WTC11 (cell line): ENCODE measurements at regions not wholly inside any gene's neighbourhood (a gene's known extent, or its start where the extent isn't known, plus 50 kb on each side); places are given as distances from the start of the nearest gene placed in this dataset.

Source experiments
- ATAC-seq: fragments of 200-7000 bp; cut with Tn5 transposase; 2 replicates; pipeline ENCODE4 v1.10.0; 2021; ENCODE audit warnings: mild to moderate bottlenecking, moderate library complexity
- CTCF ChIA-PET: fragments of 300-600 bp; sonication (Branson Sonifier 250); formaldehyde crosslinking; loops from one replicate; lab custom pipeline; 2021; ENCODE audit warnings: antibody characterized with exemption; lab: Charles Lee
- POLR2A ChIA-PET: fragments of 350-600 bp; sonication (Branson Sonifier 250); formaldehyde crosslinking; loops from one replicate; lab custom pipeline; 2021; ENCODE audit warnings: antibody characterized with exemption; lab: Charles Lee
- DNase-seq: peaks from one replicate; pipeline ENCODE4 v3.0.0; 2021; ENCODE audit warnings: low spot score
- H3K27ac Mint-ChIP-seq: 2 replicates; pipeline ENCODE4 v1.8.0; 2021; ENCODE audit warnings: mixed read lengths
- H3K27me3 Mint-ChIP-seq: 2 replicates; pipeline ENCODE4 v1.8.0; 2021; ENCODE audit warnings: low read depth, mild to moderate bottlenecking, moderate library complexity, mixed read lengths
- H3K36me3 Mint-ChIP-seq: 2 replicates; pipeline ENCODE4 v1.8.0; 2021; ENCODE audit warnings: mixed read lengths
- H3K4me1 Mint-ChIP-seq: 2 replicates; pipeline ENCODE4 v1.8.0; 2022; ENCODE audit warnings: mixed read lengths
- H3K4me3 Mint-ChIP-seq: 2 replicates; pipeline ENCODE4 v1.8.0; 2021; ENCODE audit warnings: mild to moderate bottlenecking, moderate library complexity, mixed read lengths
- H3K9me3 Mint-ChIP-seq: 2 replicates; pipeline ENCODE4 v1.8.0; 2021; ENCODE audit warnings: mixed read lengths
- ATF3 ChIP-seq: sonication (generic); formaldehyde crosslinking; conservative IDR thresholded peaks from 2 replicates; pipeline ENCODE4 v1.8.1; 2022; ENCODE audit warnings: mild to moderate bottlenecking, missing genetic modification reagents
- CREB1 ChIP-seq: sonication (generic); formaldehyde crosslinking; IDR thresholded peaks from 2 replicates; pipeline ENCODE4 v1.8.0; 2023; ENCODE audit warnings: mild to moderate bottlenecking, missing genetic modification reagents
- E2F4 ChIP-seq: sonication (generic); formaldehyde crosslinking; IDR thresholded peaks from 2 replicates; pipeline ENCODE4 v1.8.1; 2022; ENCODE audit warnings: low read depth, mild to moderate bottlenecking, moderate library complexity, missing genetic modification reagents, borderline replicate concordance
- FOXK1 ChIP-seq: sonication (generic); formaldehyde crosslinking; IDR thresholded peaks from 2 replicates; pipeline ENCODE4 v1.8.0; 2022; ENCODE audit warnings: mild to moderate bottlenecking, moderate library complexity, missing genetic modification reagents
- IRF2 ChIP-seq: sonication (generic); formaldehyde crosslinking; IDR thresholded peaks from 2 replicates; pipeline ENCODE4 v1.8.0; 2022; ENCODE audit warnings: low read depth, missing genetic modification reagents, borderline replicate concordance
- KAT7 ChIP-seq: sonication (generic); formaldehyde crosslinking; IDR thresholded peaks from 2 replicates; pipeline ENCODE4 v1.8.1; 2023; ENCODE audit warnings: missing genetic modification reagents, mild to moderate bottlenecking, borderline replicate concordance
- NFYB ChIP-seq: sonication (generic); formaldehyde crosslinking; conservative IDR thresholded peaks from 2 replicates; pipeline ENCODE4 v1.8.0; 2022; ENCODE audit warnings: low read depth, missing genetic modification reagents
- NR1H2 ChIP-seq: sonication (generic); formaldehyde crosslinking; IDR thresholded peaks from 2 replicates; pipeline ENCODE4 v1.9.0; 2021; ENCODE audit warnings: mild to moderate bottlenecking, moderate library complexity, missing genetic modification reagents
- PRDM15 ChIP-seq: sonication (generic); formaldehyde crosslinking; IDR thresholded peaks from 2 replicates; pipeline ENCODE4 v1.8.0; 2022; ENCODE audit warnings: missing genetic modification reagents
- PRRX2 ChIP-seq: fragments of 250-450 bp; sonication (Bioruptor Pico); IDR thresholded peaks from 2 replicates; pipeline ENCODE4 v1.8.0; 2021; ENCODE audit warnings: mild to moderate bottlenecking
- SMAD3 ChIP-seq: sonication (generic); formaldehyde crosslinking; IDR thresholded peaks from 2 replicates; pipeline ENCODE4 v1.8.0; 2022; ENCODE audit warnings: missing genetic modification reagents, mild to moderate bottlenecking, borderline replicate concordance
- TCF7 ChIP-seq: sonication (generic); formaldehyde crosslinking; IDR thresholded peaks from 2 replicates; pipeline ENCODE4 v1.8.0; 2022; ENCODE audit warnings: mild to moderate bottlenecking, low read depth, missing genetic modification reagents, moderate library complexity
- TEAD1 ChIP-seq: sonication (generic); formaldehyde crosslinking; IDR thresholded peaks from 2 replicates; pipeline ENCODE4 v1.8.0; 2022; ENCODE audit warnings: mild to moderate bottlenecking, missing genetic modification reagents
- TEAD4 ChIP-seq: sonication (generic); formaldehyde crosslinking; IDR thresholded peaks from 2 replicates; pipeline ENCODE4 v1.8.0; 2022; ENCODE audit warnings: mild to moderate bottlenecking, missing genetic modification reagents
- ZNF263 ChIP-seq: sonication (generic); formaldehyde crosslinking; IDR thresholded peaks from 2 replicates; pipeline ENCODE4 v1.8.1; 2022; ENCODE audit warnings: low read depth, mild to moderate bottlenecking, moderate library complexity, missing genetic modification reagents
- ZNF281 ChIP-seq: sonication (generic); formaldehyde crosslinking; IDR thresholded peaks from 2 replicates; pipeline ENCODE4 v1.8.0; 2023; ENCODE audit warnings: mild to moderate bottlenecking, missing genetic modification reagents
- ZNF416 ChIP-seq: fragments of 250-450 bp; sonication (Bioruptor Pico); IDR thresholded peaks from 2 replicates; pipeline ENCODE4 v1.9.0; 2021; ENCODE audit warnings: mild to moderate bottlenecking, inconsistent platforms
- ZSCAN18 ChIP-seq: fragments of 250-450 bp; sonication (Bioruptor Pico); IDR thresholded peaks from 2 replicates; pipeline ENCODE4 v2.1.2; 2022; ENCODE audit warnings: mild to moderate bottlenecking, moderate library complexity

- POLR2A ChIA-PET, result no interaction called here
- Mint-ChIP-seq H3K27ac (no peak overlapping the region), H3K4me1 (peaks cover 2% of the 10 kb centered on the region; the same call in 1 of the 2 replicates), H3K27me3 (no peaks in the 10 kb centered on the region), H3K4me3 (no peak overlapping the region), H3K9me3 (no peaks in the 10 kb centered on the region), H3K36me3 (no peaks in the 10 kb centered on the region)
- CTCF ChIA-PET, result no interaction called here
- no peak for ATAC-seq
- DNase-seq, result no peak
- TF ChIP-seq TEAD1 (CRISPR knock-in tag) (no peak), ZSCAN18 (CRISPR knock-in tag) (no peak), CREB1 (no peak), PRDM15 (CRISPR knock-in tag) (no peak), ATF3 (CRISPR knock-in tag) (no peak), KAT7 (CRISPR knock-in tag) (no peak), ZNF416 (CRISPR knock-in tag) (no peak), FOXK1 (CRISPR knock-in tag) (no peak), PRRX2 (no peak), ZNF263 (no peak), IRF2 (no peak), E2F4 (CRISPR knock-in tag) (no peak), ZNF281 (no peak), NR1H2 (CRISPR knock-in tag) (no peak), TCF7 (CRISPR knock-in tag) (no peak)
Observed at GRCh38 chr4:96833831-96834230, 993.9 kb downstream of the PDHA2 start.

- ChIA-PET CTCF (no interaction called here), POLR2A (no interaction called here)
- Mint-ChIP-seq H3K27me3 (no peaks in the 10 kb centered on the region), H3K4me3 (no peak overlapping the region), H3K4me1 (peaks cover 2% of the 10 kb centered on the region; the same call in 1 of the 2 replicates), H3K9me3 (no peaks in the 10 kb centered on the region), H3K27ac (no peak overlapping the region), H3K36me3 (no peaks in the 10 kb centered on the region)
- TF ChIP-seq SMAD3 (no peak), NFYB (CRISPR knock-in tag) (no peak), ZSCAN18 (CRISPR knock-in tag) (no peak), TEAD4 (no peak)
- ATAC-seq, result no peak
- DNase-seq, result no peak
Observed at GRCh38 chr4:96835991-96836390, 996.1 kb downstream of the PDHA2 start.
